Renal pelvis (tissue), 1 donor: ENCODE measurements at regions not wholly inside any gene's neighbourhood (a gene's known extent, or its start where the extent isn't known, plus 50 kb on each side); places are given as distances from the start of the nearest gene placed in this dataset.
A peak's percentile ranks its signal among the peaks of the same experiment; 100 is the strongest.
"Not testable (repeated sequence)": the region's sequence is repeated elsewhere in the genome, so short reads cannot be mapped to it uniquely, and the experiment has no call there.

Source experiments
- DNase-seq: peaks from one replicate; pipeline ENCODE4 v3.0.0-alpha.2; 2013

- DNase-seq, result no peak
Observed at GRCh38 chr11:103730131-103730940, 306.1 kb upstream of the DDI1 start.

GRCh38 chr11:103731670-103732069 lies 304.8 kb upstream of the DDI1 start:
- no peak for DNase-seq

GRCh38 chr11:103733889-103734288 lies 302.6 kb upstream of the DDI1 start:
- DNase-seq, result no peak

- no peak for DNase-seq
Observed at GRCh38 chr11:103735497-103736032, 300.9 kb upstream of the DDI1 start.

- DNase-seq, result no peak
Observed at GRCh38 chr11:103736315-103737036, 300.0 kb upstream of the DDI1 start.

- DNase-seq, result no peak
Observed at GRCh38 chr11:103737037-103737622, 299.3 kb upstream of the DDI1 start.

GRCh38 chr11:103737747-103738146 lies 298.7 kb upstream of the DDI1 start:
- no peak for DNase-seq

- DNase-seq, result not testable (repeated sequence)
Observed at GRCh38 chr11:103739074-103739796, 297.2 kb upstream of the DDI1 start.

- DNase-seq, result no peak
Observed at GRCh38 chr11:103744496-103745153, 291.8 kb upstream of the DDI1 start.

GRCh38 chr11:103749158-103749557 lies 287.3 kb upstream of the DDI1 start:
- no peak for DNase-seq

GRCh38 chr11:103768816-103769215 lies 267.6 kb upstream of the DDI1 start:
- no peak for DNase-seq

GRCh38 chr11:103773059-103773458 lies 263.4 kb upstream of the DDI1 start:
- no peak for DNase-seq

- DNase-seq, result no peak
Observed at GRCh38 chr11:103773537-103773936, 262.9 kb upstream of the DDI1 start.

- no peak for DNase-seq
Observed at GRCh38 chr11:103779054-103779453, 257.4 kb upstream of the DDI1 start.

- DNase-seq, result no peak
Observed at GRCh38 chr11:103789952-103790351, 246.5 kb upstream of the DDI1 start.

GRCh38 chr11:103792981-103793468 lies 243.4 kb upstream of the DDI1 start:
- DNase-seq, result no peak

GRCh38 chr11:103794262-103794661 lies 242.2 kb upstream of the DDI1 start:
- DNase-seq, result no peak

- peak; percentile 21 for DNase-seq
Observed at GRCh38 chr11:103798026-103798425, 238.4 kb upstream of the DDI1 start.

- no peak for DNase-seq
Observed at GRCh38 chr11:103798446-103798845, 238.0 kb upstream of the DDI1 start.

- DNase-seq, result no peak
Observed at GRCh38 chr11:103800406-103801114, 235.9 kb upstream of the DDI1 start.

GRCh38 chr11:103803062-103803461 lies 233.4 kb upstream of the DDI1 start:
- DNase-seq, result no peak
